IMR-90 (cell line): ENCODE measurements at regions not wholly inside any gene's neighbourhood (a gene's known extent, or its start where the extent isn't known, plus 50 kb on each side); places are given as distances from the start of the nearest gene placed in this dataset.
A peak's percentile ranks its signal among the peaks of the same experiment; 100 is the strongest.

Experiments used
- ATAC-seq: fragments of 200-7000 bp; cut with Tn5 transposase; 2 replicates; pipeline ENCODE4 v1.9.1; 2020; ENCODE audit warnings: low read depth, mild to moderate bottlenecking, moderate library complexity
- BruUV-seq: library from RNA; stranded (reverse); fragments of 400-500 nt; replicated peaks from 2 replicates; lab custom pipeline; 2021; lab: Mats Ljungman, UMichigan
- CTCF ChIA-PET: fragments of 300-600 bp; formaldehyde crosslinking; extraction: SDS; loops from one replicate; lab custom pipeline; 2021; ENCODE audit warnings: antibody characterized with exemption; lab: Yijun Ruan, JAX
- POLR2A ChIA-PET: fragments of 300-600 bp; sonication (Branson Sonifier 250); formaldehyde crosslinking; loops from one replicate; lab custom pipeline; 2022; ENCODE audit warnings: antibody characterized with exemption; ENCODE audit not compliant: unreplicated experiment; lab: Charles Lee
- DNase-seq: peaks from one replicate; pipeline ENCODE4 v3.0.0; 2013
- H2AFZ ChIP-seq: replicated peaks from 2 replicates; pipeline ENCODE3; 2013; ENCODE audit warnings: low read length, mild to moderate bottlenecking; ENCODE audit not compliant: poor library complexity
- H2AK5ac ChIP-seq: 2 replicates; pipeline ENCODE4 v1.6.1; 2013; ENCODE audit warnings: low read depth, low read length, inconsistent platforms
- H2AK9ac ChIP-seq: replicated peaks from 2 replicates; pipeline ENCODE3; 2013; ENCODE audit warnings: mild to moderate bottlenecking, low read depth, low read length, moderate library complexity; ENCODE audit not compliant: poor library complexity
- H2BK120ac ChIP-seq: 2 replicates; pipeline ENCODE4 v1.6.1; 2013; ENCODE audit warnings: low read depth, low read length, inconsistent platforms
- H2BK15ac ChIP-seq: 3 replicates; pipeline ENCODE4 v1.6.1; 2013; ENCODE audit warnings: low read depth, low read length, inconsistent platforms
- H2BK20ac ChIP-seq: 2 replicates; pipeline ENCODE4 v1.6.1; 2013; ENCODE audit warnings: low read depth, mild to moderate bottlenecking, inconsistent platforms, low read length, moderate library complexity
- H2BK5ac ChIP-seq: 2 replicates; pipeline ENCODE4 v1.6.1; 2013; ENCODE audit warnings: mild to moderate bottlenecking, low read depth, low read length, inconsistent platforms; ENCODE audit not compliant: poor library complexity, severe bottlenecking
- H3K14ac ChIP-seq: replicated peaks from 2 replicates; pipeline ENCODE4 v1.6.1; 2013; ENCODE audit warnings: low read depth, low read length, inconsistent platforms
- H3K18ac ChIP-seq: 2 replicates; pipeline ENCODE4 v1.6.1; 2013; ENCODE audit warnings: low read depth, low read length, control low read depth
- H3K23ac ChIP-seq: 2 replicates; pipeline ENCODE4 v1.6.1; 2013; ENCODE audit warnings: low read depth, low read length, inconsistent platforms
- H3K27ac ChIP-seq: 2 replicates; pipeline ENCODE4 v1.5.1; 2013; ENCODE audit warnings: mild to moderate bottlenecking, control low read depth, low read length; ENCODE audit not compliant: insufficient read depth
- H3K27me3 ChIP-seq: 2 replicates; pipeline ENCODE4 v1.6.1; 2013; ENCODE audit warnings: low read length; ENCODE audit not compliant: control insufficient read depth, insufficient read depth
- H3K36me3 ChIP-seq: 2 replicates; pipeline ENCODE4 v1.6.1; 2013; ENCODE audit warnings: low read length, mixed read lengths; ENCODE audit not compliant: control insufficient read depth, insufficient read depth
- H3K4ac ChIP-seq: 2 replicates; pipeline ENCODE4 v1.6.1; 2013; ENCODE audit warnings: low read depth, low read length, inconsistent platforms
- H3K4me1 ChIP-seq: 2 replicates; pipeline ENCODE4 v1.6.1; 2013; ENCODE audit warnings: low read length, mixed read lengths; ENCODE audit not compliant: control insufficient read depth, insufficient read depth
- H3K4me2 ChIP-seq: 2 replicates; pipeline ENCODE4 v1.6.1; 2013; ENCODE audit warnings: low read depth, mild to moderate bottlenecking, control low read depth, low read length, moderate library complexity
- H3K4me3 ChIP-seq: 2 replicates; pipeline ENCODE4 v1.5.1; 2013; ENCODE audit warnings: low read depth, mild to moderate bottlenecking, control low read depth, low read length, moderate library complexity; ENCODE audit not compliant: insufficient read depth
- H3K56ac ChIP-seq: 2 replicates; pipeline ENCODE4 v1.6.1; 2013; ENCODE audit warnings: low read length, inconsistent platforms; ENCODE audit not compliant: insufficient read depth; ENCODE audit errors: extremely low read depth
- H3K79me1 ChIP-seq, 2 experiments: 2 replicates each; pipeline ENCODE4 v1.6.1; 2013; ENCODE audit warnings: low read length in 2 of 2, inconsistent platforms in 1 of 2, low read depth in 1 of 2
- H3K9ac ChIP-seq: 2 replicates; pipeline ENCODE4 v1.6.1; 2013; ENCODE audit warnings: low read depth, low read length, control low read depth
- H3K9me1 ChIP-seq: 2 replicates; pipeline ENCODE4 v1.6.1; 2013; ENCODE audit warnings: low read length, inconsistent platforms; ENCODE audit not compliant: insufficient read depth
- H3K9me3 ChIP-seq: 2 replicates; pipeline ENCODE4 v1.6.1; 2013; ENCODE audit warnings: low read length; ENCODE audit not compliant: control insufficient read depth, insufficient read depth
- H4K20me1 ChIP-seq: 2 replicates; pipeline ENCODE4 v1.6.1; 2013; ENCODE audit warnings: low read length, inconsistent platforms; ENCODE audit not compliant: insufficient read depth
- H4K5ac ChIP-seq: 2 replicates; pipeline ENCODE4 v1.6.1; 2013; ENCODE audit warnings: mild to moderate bottlenecking, low read depth, low read length, control low read depth
- H4K8ac ChIP-seq, 2 experiments: 2 replicates each; pipeline ENCODE4 v1.6.1; 2013; ENCODE audit warnings: low read depth in 2 of 2, low read length in 2 of 2, control low read depth in 1 of 2, inconsistent platforms in 1 of 2
- H4K91ac ChIP-seq: 2 replicates; pipeline ENCODE4 v1.6.1; 2013; ENCODE audit warnings: low read depth, low read length, inconsistent platforms; ENCODE audit not compliant: insufficient read depth
- BHLHE40 ChIP-seq: fragments of 150-350 bp; IDR thresholded peaks from 2 replicates; pipeline ENCODE4 v1.6.1; 2016; ENCODE audit warnings: mild to moderate bottlenecking, low read depth, low read length
- CEBPB ChIP-seq: IDR thresholded peaks from 2 replicates; pipeline ENCODE4 v1.6.1; 2012; ENCODE audit warnings: low read depth, low read length, improper control_type of control experiment
- CTCF ChIP-seq: conservative IDR thresholded peaks from 2 replicates; pipeline ENCODE4 v1.5.1; 2012; ENCODE audit warnings: mild to moderate bottlenecking, low read depth, low read length, improper control_type of control experiment
- FOS ChIP-seq: fragments of 150-350 bp; IDR thresholded peaks from 2 replicates; pipeline ENCODE4 v1.6.1; 2016; ENCODE audit warnings: low read depth, low read length
- MAZ ChIP-seq: IDR thresholded peaks from 2 replicates; pipeline ENCODE4 v1.6.1; 2012; ENCODE audit warnings: low read depth, mild to moderate bottlenecking, low read length, improper control_type of control experiment, moderate library complexity, borderline replicate concordance
- NFE2L2 ChIP-seq: fragments of 150-350 bp; IDR thresholded peaks from 2 replicates; pipeline ENCODE4 v1.6.1; 2016; ENCODE audit warnings: low read depth, mild to moderate bottlenecking, low read length
- RAD21 ChIP-seq: IDR thresholded peaks from 2 replicates; pipeline ENCODE4 v1.6.1; 2012; ENCODE audit warnings: low read length, improper control_type of control experiment
- WGBS, 2 experiments: methylation state at CpG; one replicate each; pipeline versions ENCODE4 v1.1.5 to v1.1.7; 2013; ENCODE audit warnings: missing lambda C conversion rate in 2 of 2; ENCODE audit not compliant: insufficient read length in 1 of 2; ENCODE audit errors: extremely low coverage in 2 of 2; 5-methylcytosine and 5-hydroxymethylcytosine counted together
- dilution Hi-C: fragments of 300-500 bp; cut with HindIII; formaldehyde crosslinking; loops from one replicate; pipeline ENCODE4 v1.14.3; 2018; ENCODE audit warnings: low sequenced_read_pairs; ENCODE audit not compliant: unreplicated experiment
- in situ Hi-C: fragments of 300-500 bp; cut with MboI; formaldehyde crosslinking; loops from 3 replicates; pipeline ENCODE4 v1.14.3; 2019; ENCODE audit warnings: low sequenced_read_pairs, inconsistent platforms, mixed read lengths
- intact Hi-C: fragments of 100-400 bp; cut with micrococcal nuclease; formaldehyde crosslinking; loops from 2 replicates; pipeline ENCODE4 v1.10.0; 2022

GRCh38 chr6:55040102-55040848, 134.0 kb upstream of the HCRTR2 start:
- H3K4ac ChIP-seq, result peak overlapping the region; percentile 42; the same call in 1 of the 2 replicates
- peak overlapping the region; percentile 31; the same call in 1 of the 2 replicates for H3K23ac ChIP-seq
- no peaks in the 10 kb centered on the region; the same call in 1 of the 2 replicates for H4K20me1 ChIP-seq
- peak; percentile 36 for TF ChIP-seq FOS
- TF ChIP-seq RAD21, result no peak
- no peak for TF ChIP-seq NFE2L2
- no peak for TF ChIP-seq MAZ
- TF ChIP-seq CTCF, result no peak
- peak; percentile 94 for TF ChIP-seq CEBPB
- TF ChIP-seq BHLHE40, result no peak
- H2AFZ ChIP-seq, result no peak overlapping the region
- intact Hi-C loops, result loop anchor here (10.0 kb wide), 1 partner anchor 145 kb away; no protein-coding TSS in a partner anchor
- dilution Hi-C loops, result no loop called here
- ChIA-PET POLR2A (no interaction called here), CTCF (no interaction called here)
- no peaks in the 10 kb centered on the region for H3K79me1 ChIP-seq
- H4K91ac ChIP-seq, result peak overlapping the region; percentile 61; the same call in 1 of the 2 replicates
- peak overlapping the region; percentile 65; the same call in 1 of the 2 replicates for H2BK20ac ChIP-seq
- no peak overlapping the region for H2AK9ac ChIP-seq
- no peak overlapping the region for H3K4me3 ChIP-seq
- no peak overlapping the region for H3K18ac ChIP-seq
- H2BK120ac ChIP-seq, result peak overlapping the region; percentile 77
- 29% methylated on average over 2 of the region's 3 CpGs; no CpG with 5 or more reads in 1 of the 2 experiments for WGBS, 2 experiments
- peak overlapping the region; percentile 9; the same call in 1 of the 2 replicates for H3K4me2 ChIP-seq
- peak overlapping the region; percentile 58 for H2BK5ac ChIP-seq
- DNase-seq (peak; percentile 96), ATAC-seq (peak; percentile 95)
- H3K9ac ChIP-seq, result no peak overlapping the region
- H3K56ac ChIP-seq, result peak overlapping the region; percentile 1; the same call in 1 of the 2 replicates
- H4K5ac ChIP-seq, result no peak overlapping the region
- H2AK5ac ChIP-seq, result no peak overlapping the region
- no peaks in the 10 kb centered on the region for H3K9me1 ChIP-seq
- no peaks in the 10 kb centered on the region for H3K36me3 ChIP-seq
- H3K4me1 ChIP-seq, result peaks cover 2% of the 10 kb centered on the region; the same call in 1 of the 2 replicates
- no peaks in the 10 kb centered on the region for H3K9me3 ChIP-seq
- in situ Hi-C loops, result no loop called here
- no peaks in the 10 kb centered on the region for H3K27me3 ChIP-seq
- no peak overlapping the region for H3K27ac ChIP-seq
- H3K14ac ChIP-seq, result 0 out of 2 replicates have a peak overlapping the region, but pooled peaks have one; percentile 10
- BruUV-seq, result no TSS peak
- peak overlapping the region; percentile 69; the same call in 2 of the 3 replicates for H2BK15ac ChIP-seq
- H4K8ac ChIP-seq, result 0 out of 4 replicates have a peak overlapping the region, but pooled peaks of 1 of the 2 experiments have one; percentile 36
